Hepatocyte (in vitro differentiated cells): ENCODE measurements at regions not wholly inside any gene's neighbourhood (a gene's known extent, or its start where the extent isn't known, plus 50 kb on each side); places are given as distances from the start of the nearest gene placed in this dataset.

Source experiments
- CTCF ChIP-seq: fragments of 200-600 bp; sonication (generic); IDR thresholded peaks from 2 replicates; pipeline ENCODE4 v1.5.1; 2016; ENCODE audit warnings: antibody characterized with exemption, mild to moderate bottlenecking; ENCODE audit not compliant: poor library complexity
- EZH2 ChIP-seq: fragments of 200-600 bp; sonication (generic); IDR thresholded peaks from 2 replicates; pipeline ENCODE4 v1.6.1; 2016; ENCODE audit warnings: antibody characterized with exemption, mild to moderate bottlenecking, borderline replicate concordance
- EZH2phosphoT487 ChIP-seq: fragments of 200-600 bp; sonication (generic); IDR thresholded peaks from one replicate; pipeline ENCODE4 v1.6.1; 2018; ENCODE audit warnings: antibody characterized with exemption, mild to moderate bottlenecking, low read depth, moderate library complexity; ENCODE audit not compliant: unreplicated experiment, severe bottlenecking

DNA sequence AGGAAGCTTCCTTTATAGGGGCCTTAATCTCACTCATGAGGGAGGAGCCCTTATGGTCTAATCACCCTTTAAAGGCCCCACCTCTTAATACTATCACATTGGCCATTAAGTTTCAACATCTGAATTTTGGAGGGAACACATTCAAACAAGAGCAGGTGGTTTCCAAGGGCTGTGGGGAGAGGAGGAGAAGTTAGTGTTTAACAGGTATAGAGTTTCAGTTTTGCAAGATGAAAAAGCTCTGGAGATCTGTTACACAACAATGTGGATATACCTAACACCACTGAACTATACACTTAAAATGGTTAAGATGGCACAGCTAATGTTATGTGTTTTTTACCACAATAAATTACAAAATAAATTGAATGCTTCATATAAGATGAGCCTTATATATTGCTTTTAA lies 113.4 kb upstream of the DNAH14 start:
- no peak for TF ChIP-seq CTCF
- no peak for TF ChIP-seq EZH2
- TF ChIP-seq EZH2phosphoT487 = no peak
